GM21786 (cell line): ENCODE measurements at regions not wholly inside any gene's neighbourhood (a gene's known extent, or its start where the extent isn't known, plus 50 kb on each side); places are given as distances from the start of the nearest gene placed in this dataset.

Experiments used
- ATAC-seq: cut with Tn5 transposase; IDR thresholded peaks from one replicate; pipeline ENCODE4 v1.9.1; 2021; ENCODE audit not compliant: unreplicated experiment

- ATAC-seq, result no peak
Measured at GRCh38 chr18:22040533-22040932, 128.9 kb upstream of the GATA6 start.

- ATAC-seq, result no peak
Measured at GRCh38 chr18:22043837-22044236, 125.6 kb upstream of the GATA6 start.

GRCh38 chr18:22044474-22045220, 124.7 kb upstream of the GATA6 start:
- ATAC-seq, result no peak

- ATAC-seq, result no peak
Measured at GRCh38 chr18:22045221-22045918, 124.0 kb upstream of the GATA6 start.

GRCh38 chr18:22046473-22046872, 122.9 kb upstream of the GATA6 start:
- ATAC-seq, result no peak

- no peak for ATAC-seq
Measured at GRCh38 chr18:22047485-22047884, 121.9 kb upstream of the GATA6 start.

- ATAC-seq, result no peak
Measured at GRCh38 chr18:22048221-22048620, 121.2 kb upstream of the GATA6 start.

- no peak for ATAC-seq
Measured at GRCh38 chr18:22048932-22049615, 120.3 kb upstream of the GATA6 start.

- no peak for ATAC-seq
Measured at GRCh38 chr18:22052405-22053105, 116.8 kb upstream of the GATA6 start.

GRCh38 chr18:22055466-22056238, 113.7 kb upstream of the GATA6 start:
- no peak for ATAC-seq

GRCh38 chr18:22056950-22057349, 112.4 kb upstream of the GATA6 start:
- ATAC-seq, result no peak

GRCh38 chr18:22057908-22058527, 111.4 kb upstream of the GATA6 start:
- no peak for ATAC-seq

GRCh38 chr18:22060361-22060760, 109.0 kb upstream of the GATA6 start:
- no peak for ATAC-seq

- no peak for ATAC-seq
Measured at GRCh38 chr18:22063102-22063501, 106.3 kb upstream of the GATA6 start.

GRCh38 chr18:22063672-22064071, 105.7 kb upstream of the GATA6 start:
- no peak for ATAC-seq

GRCh38 chr18:22064581-22064980, 104.8 kb upstream of the GATA6 start:
- no peak for ATAC-seq

- ATAC-seq, result no peak
Measured at GRCh38 chr18:22065311-22065710, 104.1 kb upstream of the GATA6 start.

- ATAC-seq, result no peak
Measured at GRCh38 chr18:22066083-22066485, 103.3 kb upstream of the GATA6 start.

GRCh38 chr18:22067109-22067508, 102.3 kb upstream of the GATA6 start:
- ATAC-seq, result no peak

GRCh38 chr18:22067682-22068081, 101.7 kb upstream of the GATA6 start:
- no peak for ATAC-seq
